ENCODE measurements at regions not wholly inside any gene's neighbourhood (a gene's known extent, or its start where the extent isn't known, plus 50 kb on each side); places are given as distances from the start of the nearest gene placed in this dataset.

DNA sequence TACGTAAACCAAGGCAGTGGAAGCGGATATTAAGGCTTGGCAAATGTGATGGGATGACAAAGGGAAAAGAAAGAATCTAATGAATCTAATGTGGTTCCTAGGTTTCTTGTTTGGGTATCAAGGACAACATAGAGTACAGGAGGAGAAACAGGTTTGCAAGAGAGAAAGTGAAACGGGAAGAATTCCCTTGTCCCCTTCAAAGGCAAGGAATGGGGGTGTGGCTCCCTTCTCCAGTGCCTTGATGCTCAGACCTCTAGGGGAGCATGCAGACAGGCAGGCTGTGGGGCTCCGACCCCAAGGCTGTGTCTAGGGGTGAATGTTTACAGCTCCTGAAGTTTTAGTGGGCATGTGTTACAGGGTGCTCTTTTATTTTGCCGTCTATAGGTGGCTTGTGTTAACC is 317.5 kb upstream of the HSF2 start:
- H3F3A ChIP-seq (ENCODE audit: insufficient read depth, low read length, poor library complexity, severe bottlenecking) = no peaks in the 10 kb centered on the region
- H3K27ac ChIP-seq (ENCODE audit: low read length) = no peak overlapping the region
- H3K9me3 ChIP-seq (ENCODE audit: low read length) = no peaks in the 10 kb centered on the region
- H3K79me2 ChIP-seq (replicated peaks; ENCODE audit: insufficient read depth, low read length) = no peaks in the 10 kb centered on the region
- TF ChIP-seq SMC3 (conservative IDR thresholded peaks at IDR 0.05; ENCODE audit: poor library complexity) (no peak), POLR2AphosphoS5 (IDR thresholded peaks at IDR 0.05) (no peak), EZH2 (IDR thresholded peaks at IDR 0.05; ENCODE audit: borderline replicate concordance, insufficient read depth, low read length, poor library complexity, severe bottlenecking) (no peak), MXI1 (conservative IDR thresholded peaks at IDR 0.05; ENCODE audit: poor library complexity, severe bottlenecking) (no peak), EP300 (conservative IDR thresholded peaks at IDR 0.05; ENCODE audit: poor library complexity, severe bottlenecking) (no peak), RAD21 (conservative IDR thresholded peaks at IDR 0.05) (no peak), TAF1 (IDR thresholded peaks at IDR 0.05; ENCODE audit: low read depth) (no peak)
- TF ChIP-seq, protein P1, sequence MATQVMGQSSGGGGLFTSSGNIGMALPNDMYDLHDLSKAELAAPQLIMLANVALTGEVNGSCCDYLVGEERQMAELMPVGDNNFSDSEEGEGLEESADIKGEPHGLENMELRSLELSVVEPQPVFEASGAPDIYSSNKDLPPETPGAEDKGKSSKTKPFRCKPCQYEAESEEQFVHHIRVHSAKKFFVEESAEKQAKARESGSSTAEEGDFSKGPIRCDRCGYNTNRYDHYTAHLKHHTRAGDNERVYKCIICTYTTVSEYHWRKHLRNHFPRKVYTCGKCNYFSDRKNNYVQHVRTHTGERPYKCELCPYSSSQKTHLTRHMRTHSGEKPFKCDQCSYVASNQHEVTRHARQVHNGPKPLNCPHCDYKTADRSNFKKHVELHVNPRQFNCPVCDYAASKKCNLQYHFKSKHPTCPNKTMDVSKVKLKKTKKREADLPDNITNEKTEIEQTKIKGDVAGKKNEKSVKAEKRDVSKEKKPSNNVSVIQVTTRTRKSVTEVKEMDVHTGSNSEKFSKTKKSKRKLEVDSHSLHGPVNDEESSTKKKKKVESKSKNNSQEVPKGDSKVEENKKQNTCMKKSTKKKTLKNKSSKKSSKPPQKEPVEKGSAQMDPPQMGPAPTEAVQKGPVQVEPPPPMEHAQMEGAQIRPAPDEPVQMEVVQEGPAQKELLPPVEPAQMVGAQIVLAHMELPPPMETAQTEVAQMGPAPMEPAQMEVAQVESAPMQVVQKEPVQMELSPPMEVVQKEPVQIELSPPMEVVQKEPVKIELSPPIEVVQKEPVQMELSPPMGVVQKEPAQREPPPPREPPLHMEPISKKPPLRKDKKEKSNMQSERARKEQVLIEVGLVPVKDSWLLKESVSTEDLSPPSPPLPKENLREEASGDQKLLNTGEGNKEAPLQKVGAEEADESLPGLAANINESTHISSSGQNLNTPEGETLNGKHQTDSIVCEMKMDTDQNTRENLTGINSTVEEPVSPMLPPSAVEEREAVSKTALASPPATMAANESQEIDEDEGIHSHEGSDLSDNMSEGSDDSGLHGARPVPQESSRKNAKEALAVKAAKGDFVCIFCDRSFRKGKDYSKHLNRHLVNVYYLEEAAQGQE (IDR thresholded peaks at IDR 0.05; ENCODE audit: borderline replicate concordance) = no peak
- TF ChIP-seq, protein P2, sequence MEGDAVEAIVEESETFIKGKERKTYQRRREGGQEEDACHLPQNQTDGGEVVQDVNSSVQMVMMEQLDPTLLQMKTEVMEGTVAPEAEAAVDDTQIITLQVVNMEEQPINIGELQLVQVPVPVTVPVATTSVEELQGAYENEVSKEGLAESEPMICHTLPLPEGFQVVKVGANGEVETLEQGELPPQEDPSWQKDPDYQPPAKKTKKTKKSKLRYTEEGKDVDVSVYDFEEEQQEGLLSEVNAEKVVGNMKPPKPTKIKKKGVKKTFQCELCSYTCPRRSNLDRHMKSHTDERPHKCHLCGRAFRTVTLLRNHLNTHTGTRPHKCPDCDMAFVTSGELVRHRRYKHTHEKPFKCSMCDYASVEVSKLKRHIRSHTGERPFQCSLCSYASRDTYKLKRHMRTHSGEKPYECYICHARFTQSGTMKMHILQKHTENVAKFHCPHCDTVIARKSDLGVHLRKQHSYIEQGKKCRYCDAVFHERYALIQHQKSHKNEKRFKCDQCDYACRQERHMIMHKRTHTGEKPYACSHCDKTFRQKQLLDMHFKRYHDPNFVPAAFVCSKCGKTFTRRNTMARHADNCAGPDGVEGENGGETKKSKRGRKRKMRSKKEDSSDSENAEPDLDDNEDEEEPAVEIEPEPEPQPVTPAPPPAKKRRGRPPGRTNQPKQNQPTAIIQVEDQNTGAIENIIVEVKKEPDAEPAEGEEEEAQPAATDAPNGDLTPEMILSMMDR (IDR thresholded peaks at IDR 0.05; ENCODE audit: poor library complexity, severe bottlenecking) = no peak
- no peak overlapping the region for H3K4me3 ChIP-seq (ENCODE audit: low read length)
- H2AFZ ChIP-seq (ENCODE audit: low read depth, low read length) = no peak overlapping the region
- H3K9ac ChIP-seq (ENCODE audit: low read length) = no peak overlapping the region
- H3K4me2 ChIP-seq (ENCODE audit: low read length) = no peak overlapping the region
- H3K9me2 ChIP-seq (ENCODE audit: insufficient read depth, low read length) = no peaks in the 10 kb centered on the region
- no peaks in the 10 kb centered on the region for H3K27me3 ChIP-seq (ENCODE audit: insufficient read depth, low read depth, low read length)
- no peaks in the 10 kb centered on the region for H4K20me1 ChIP-seq (ENCODE audit: insufficient read depth)
- H3K36me3 ChIP-seq (ENCODE audit: insufficient read depth, low read length) = no peaks in the 10 kb centered on the region

DNA sequence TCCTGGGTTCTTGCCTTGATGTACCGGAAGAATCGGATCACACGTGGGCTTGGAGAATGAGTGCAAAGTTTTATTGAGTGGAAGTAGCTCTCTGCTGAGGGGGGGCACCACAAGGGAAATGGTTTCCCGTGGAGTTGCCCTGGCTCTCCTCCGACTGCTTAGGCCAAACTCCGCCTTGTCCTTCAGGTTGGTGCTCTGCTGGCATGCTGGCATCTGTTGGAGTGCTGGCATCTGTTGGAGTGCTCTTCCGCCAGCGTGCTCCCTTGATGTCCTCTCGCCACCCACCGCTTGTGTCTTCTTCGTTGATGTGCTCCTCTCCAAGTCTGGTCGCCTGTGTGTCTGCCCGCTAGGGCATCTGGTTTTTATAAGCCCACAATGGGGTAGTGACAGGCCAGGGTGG is 317.1 kb upstream of the HSF2 start:
- H2AFZ ChIP-seq (ENCODE audit: low read depth, low read length) = no peak overlapping the region
- no peak overlapping the region for H3K27ac ChIP-seq (ENCODE audit: low read length)
- H4K20me1 ChIP-seq (ENCODE audit: insufficient read depth) = no peaks in the 10 kb centered on the region
- H3K4me2 ChIP-seq (ENCODE audit: low read length) = no peak overlapping the region
- H3K4me3 ChIP-seq (ENCODE audit: low read length) = no peak overlapping the region
- no peaks in the 10 kb centered on the region for H3K36me3 ChIP-seq (ENCODE audit: insufficient read depth, low read length)
- H3K9me3 ChIP-seq (ENCODE audit: low read length) = no peaks in the 10 kb centered on the region
- no peak overlapping the region for H3K9ac ChIP-seq (ENCODE audit: low read length)
- H3F3A ChIP-seq (ENCODE audit: insufficient read depth, low read length, poor library complexity, severe bottlenecking) = no peaks in the 10 kb centered on the region
- no peaks in the 10 kb centered on the region for H3K9me2 ChIP-seq (ENCODE audit: insufficient read depth, low read length)
- no peaks in the 10 kb centered on the region for H3K79me2 ChIP-seq (replicated peaks; ENCODE audit: insufficient read depth, low read length)
- no peaks in the 10 kb centered on the region for H3K27me3 ChIP-seq (ENCODE audit: insufficient read depth, low read depth, low read length)
- TF ChIP-seq EP300 (conservative IDR thresholded peaks at IDR 0.05; ENCODE audit: poor library complexity, severe bottlenecking) (no peak), TAF1 (IDR thresholded peaks at IDR 0.05; ENCODE audit: low read depth) (no peak), MXI1 (conservative IDR thresholded peaks at IDR 0.05; ENCODE audit: poor library complexity, severe bottlenecking) (no peak), RAD21 (conservative IDR thresholded peaks at IDR 0.05) (no peak), EZH2 (IDR thresholded peaks at IDR 0.05; ENCODE audit: borderline replicate concordance, insufficient read depth, low read length, poor library complexity, severe bottlenecking) (no peak), POLR2AphosphoS5 (IDR thresholded peaks at IDR 0.05) (no peak)
- TF ChIP-seq, protein P2 (IDR thresholded peaks at IDR 0.05; ENCODE audit: poor library complexity, severe bottlenecking) = no peak
